D721Med (cell line): ENCODE measurements at regions not wholly inside any gene's neighbourhood (a gene's known extent, or its start where the extent isn't known, plus 50 kb on each side); places are given as distances from the start of the nearest gene placed in this dataset.

Experiments used
- DNase-seq: peaks from one replicate; pipeline ENCODE4 v3.0.0; 2011; ENCODE audit warnings: low spot score; ENCODE audit not compliant: insufficient read length
- FAIRE-seq: peaks from 2 replicates; lab custom pipeline; 2011; peaks lifted over from hg19 to GRCh38; lab: Jason Lieb, UNC
- TF ChIP-seq, protein P1 (sequence below): IDR thresholded peaks from 2 replicates; pipeline ENCODE4 v1.5.1; 2012; ENCODE audit warnings: mild to moderate bottlenecking, control low read depth; ENCODE audit not compliant: insufficient read depth; ENCODE audit errors: missing control alignments

- TF ChIP-seq, protein P1, sequence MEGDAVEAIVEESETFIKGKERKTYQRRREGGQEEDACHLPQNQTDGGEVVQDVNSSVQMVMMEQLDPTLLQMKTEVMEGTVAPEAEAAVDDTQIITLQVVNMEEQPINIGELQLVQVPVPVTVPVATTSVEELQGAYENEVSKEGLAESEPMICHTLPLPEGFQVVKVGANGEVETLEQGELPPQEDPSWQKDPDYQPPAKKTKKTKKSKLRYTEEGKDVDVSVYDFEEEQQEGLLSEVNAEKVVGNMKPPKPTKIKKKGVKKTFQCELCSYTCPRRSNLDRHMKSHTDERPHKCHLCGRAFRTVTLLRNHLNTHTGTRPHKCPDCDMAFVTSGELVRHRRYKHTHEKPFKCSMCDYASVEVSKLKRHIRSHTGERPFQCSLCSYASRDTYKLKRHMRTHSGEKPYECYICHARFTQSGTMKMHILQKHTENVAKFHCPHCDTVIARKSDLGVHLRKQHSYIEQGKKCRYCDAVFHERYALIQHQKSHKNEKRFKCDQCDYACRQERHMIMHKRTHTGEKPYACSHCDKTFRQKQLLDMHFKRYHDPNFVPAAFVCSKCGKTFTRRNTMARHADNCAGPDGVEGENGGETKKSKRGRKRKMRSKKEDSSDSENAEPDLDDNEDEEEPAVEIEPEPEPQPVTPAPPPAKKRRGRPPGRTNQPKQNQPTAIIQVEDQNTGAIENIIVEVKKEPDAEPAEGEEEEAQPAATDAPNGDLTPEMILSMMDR, result no peak
- FAIRE-seq (no peak), DNase-seq (no peak)
Observed at GRCh38 chr22:25353516-25354445, 134.3 kb downstream of the CRYBB2 start.

DNA sequence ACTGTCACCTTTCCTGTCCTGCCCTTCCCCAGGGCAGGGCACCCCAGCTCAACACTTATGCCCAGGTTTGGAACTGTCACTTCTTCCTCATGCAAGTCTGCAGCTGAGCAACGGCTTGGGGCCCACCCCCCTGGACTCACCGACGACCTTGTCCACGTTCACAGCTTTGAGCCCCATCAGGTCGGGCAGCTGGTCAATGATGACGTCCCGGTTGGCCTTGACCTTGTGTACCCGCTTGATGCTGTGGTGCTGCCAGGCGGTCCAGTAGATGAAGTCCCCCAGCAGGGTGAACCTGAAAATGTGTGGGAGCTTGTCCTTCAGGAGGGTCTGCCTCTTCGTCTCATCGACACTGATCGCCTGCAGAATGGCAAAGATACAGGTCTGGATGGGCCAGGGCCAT, 135.0 kb downstream of the CRYBB2 start:
- DNase-seq, result no peak
- no peak for FAIRE-seq

DNA sequence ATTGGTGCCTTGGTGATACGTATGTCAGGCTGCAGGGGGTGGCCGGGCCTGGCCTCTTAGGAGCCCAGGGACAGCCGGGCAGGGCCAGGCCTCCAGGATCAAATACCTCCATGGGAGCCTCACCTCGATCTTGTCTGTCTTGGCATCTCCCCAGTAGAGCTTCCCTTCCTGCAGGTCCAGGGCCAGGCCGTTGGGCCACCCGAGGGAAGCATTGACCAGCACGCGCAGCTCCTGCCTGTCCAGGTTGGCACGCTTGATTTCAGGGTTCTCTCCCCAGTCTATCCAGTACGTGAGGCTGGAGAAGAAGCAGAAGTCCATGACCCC, 137.7 kb downstream of the CRYBB2 start:
- FAIRE-seq (no peak), DNase-seq (no peak)
- TF ChIP-seq, protein P1, result no peak

More for the DNA sequence above, 135.0 kb downstream of the CRYBB2 start:
- TF ChIP-seq, protein P1, result no peak

- FAIRE-seq, result no peak
- TF ChIP-seq, protein P1, result no peak
- no peak for DNase-seq
Observed at GRCh38 chr22:25357606-25358420, 138.4 kb downstream of the CRYBB2 start.

DNA sequence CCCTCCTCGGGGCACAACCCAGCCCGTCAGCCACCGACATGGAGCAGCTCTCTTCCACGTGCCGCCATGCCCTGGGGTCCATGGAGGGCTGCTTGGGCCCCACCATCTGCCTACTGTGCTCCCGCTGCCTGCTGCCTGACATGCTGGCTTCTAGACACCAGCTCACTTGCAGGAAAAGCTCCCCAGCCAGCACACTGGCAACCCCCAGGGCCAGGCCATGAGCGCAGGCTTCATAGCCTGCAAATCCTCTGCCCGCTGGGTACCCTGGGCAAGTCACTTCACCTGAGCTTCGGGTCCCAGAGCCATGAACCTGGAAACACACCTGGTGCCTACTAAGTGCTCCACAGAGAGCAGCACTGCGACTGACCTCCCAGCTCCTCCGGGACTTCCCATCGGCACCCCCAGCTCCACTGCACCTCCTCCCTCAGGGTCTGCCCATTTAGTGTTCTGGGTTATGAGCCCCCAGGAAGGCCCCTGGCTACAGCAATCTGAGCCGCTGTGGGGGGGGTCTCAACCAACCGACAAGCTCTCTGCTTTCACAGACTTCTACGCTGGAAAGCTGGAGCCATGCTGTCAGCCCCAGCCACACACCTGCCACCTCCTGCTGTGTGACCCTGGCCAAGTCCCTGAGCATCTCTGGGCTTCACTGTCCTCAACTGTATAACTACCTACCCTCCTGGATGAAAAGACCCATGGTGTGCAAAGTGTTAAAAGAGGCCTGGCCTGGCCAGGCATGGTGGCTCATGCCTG, 139.2 kb downstream of the CRYBB2 start:
- no peak for FAIRE-seq
- TF ChIP-seq, protein P1, result no peak
- DNase-seq, result no peak

- TF ChIP-seq, protein P1, result no peak
- DNase-seq, result no peak
- no peak for FAIRE-seq
Observed at GRCh38 chr22:25359601-25360261, 140.3 kb downstream of the CRYBB2 start.
